Small intestine (tissue), 7 donors: ENCODE measurements at regions not wholly inside any gene's neighbourhood (a gene's known extent, or its start where the extent isn't known, plus 50 kb on each side); places are given as distances from the start of the nearest gene placed in this dataset.
"Not testable (repeated sequence)": the region's sequence is repeated elsewhere in the genome, so short reads cannot be mapped to it uniquely, and the experiment has no call there.

Experiments
- DNase-seq, 2 donors: peaks; one replicate each; pipeline versions ENCODE4 v3.0.0 to v3.0.0-alpha.2; 2013
- FAIRE-seq: peaks from 2 replicates; lab custom pipeline; 2012; peaks lifted over from hg19 to GRCh38; lab: Jason Lieb, UNC
- H3K27ac ChIP-seq, 3 donors: one replicate each; pipeline ENCODE4 v1.5.1; 2013; ENCODE audit warnings: low read length in 2 of 3, mild to moderate bottlenecking in 2 of 3, control low read depth in 1 of 3, inconsistent platforms in 1 of 3, low read depth in 1 of 3, moderate library complexity in 1 of 3
- H3K27me3 ChIP-seq, 3 donors: one replicate each; pipeline ENCODE4 v1.6.1; 2013; ENCODE audit warnings: low read length in 3 of 3, inconsistent platforms in 1 of 3; ENCODE audit not compliant: control insufficient read depth in 3 of 3, insufficient read depth in 3 of 3
- H3K36me3 ChIP-seq, 3 donors: one replicate each; pipeline ENCODE4 v1.6.1; 2013; ENCODE audit warnings: low read length in 3 of 3, inconsistent platforms in 1 of 3, low read depth in 1 of 3, mild to moderate bottlenecking in 1 of 3, moderate library complexity in 1 of 3; ENCODE audit not compliant: control insufficient read depth in 3 of 3, insufficient read depth in 2 of 3
- H3K4me1 ChIP-seq, 3 donors: one replicate each; pipeline ENCODE4 v1.6.1; 2013; ENCODE audit warnings: low read length in 2 of 3, inconsistent platforms in 1 of 3, low read depth in 1 of 3, mild to moderate bottlenecking in 1 of 3, moderate library complexity in 1 of 3; ENCODE audit not compliant: control insufficient read depth in 3 of 3, insufficient read depth in 2 of 3
- H3K4me3 ChIP-seq, 3 donors: one replicate each; pipeline ENCODE4 v1.5.1; 2013; ENCODE audit warnings: low read length in 3 of 3, control low read depth in 1 of 3, inconsistent platforms in 1 of 3, low read depth in 1 of 3, mild to moderate bottlenecking in 1 of 3, moderate library complexity in 1 of 3
- H3K9me3 ChIP-seq, 2 donors: one replicate each; pipeline ENCODE4 v1.6.1; 2013; ENCODE audit warnings: low read depth in 1 of 2, low read length in 1 of 2; ENCODE audit not compliant: control insufficient read depth in 2 of 2, insufficient read depth in 1 of 2
- whole genome bisulfite sequencing, 3 donors: extraction: QIAGEN DNeasy Blood & Tissue Kit; methylation state at CpG; one replicate each; pipeline ENCODE4 v1.1.7; 2013; 5-methylcytosine and 5-hydroxymethylcytosine counted together
- donor health status: healthy with polysubstance abuse.
- donor health status: control.
- donor health status: control.
- donor health status: Bipolar disorder and iron deficiency.
- donor health status: healthy.

DNA sequence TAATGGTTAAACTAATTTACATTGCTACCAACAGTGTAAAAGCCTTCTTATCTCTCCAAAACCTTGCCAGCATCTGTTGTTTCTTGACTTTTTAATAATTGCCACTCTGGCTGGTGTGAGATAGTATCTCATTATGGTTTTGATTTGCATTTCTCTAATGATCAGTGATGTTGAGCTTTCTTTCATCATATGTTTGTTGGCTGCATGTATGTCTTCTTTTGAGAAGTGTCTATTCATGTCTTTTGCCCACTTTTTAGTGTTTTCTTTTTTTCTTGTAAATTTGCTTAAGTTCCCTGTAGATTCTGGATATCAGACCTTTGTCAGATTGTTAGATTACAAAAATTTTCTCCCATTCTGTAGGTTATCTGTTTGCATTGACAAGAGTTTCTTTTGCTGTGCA is 77.0 kb upstream of the MANSC4 start:
- not testable (repeated sequence) for H3K27me3 ChIP-seq, H3K27ac ChIP-seq, H3K4me1 ChIP-seq, DNase-seq, H3K9me3 ChIP-seq, H3K36me3 ChIP-seq, H3K4me3 ChIP-seq, FAIRE-seq

DNA sequence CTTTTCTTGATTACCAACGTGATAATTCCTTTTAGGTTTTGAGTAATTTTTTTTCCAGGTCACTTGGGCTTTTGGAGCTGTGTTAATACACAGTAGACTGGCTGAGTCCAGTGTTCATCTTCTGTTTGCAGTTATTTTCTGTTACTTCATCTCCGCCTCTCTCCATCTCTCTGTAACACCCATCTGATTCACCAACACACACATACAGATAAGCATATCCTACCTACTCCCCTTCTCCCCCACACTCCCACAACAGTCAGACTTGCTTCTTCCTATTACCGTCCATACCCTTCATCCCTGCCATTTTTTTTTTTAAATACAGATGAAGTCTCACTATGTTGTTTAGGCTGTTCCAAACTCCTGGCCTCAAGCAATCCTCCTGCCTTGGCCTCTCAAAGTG is 72.7 kb upstream of the MANSC4 start:
- no peaks in the 10 kb centered on the region for H3K36me3 ChIP-seq
- peaks cover 0 to under 1% of the 10 kb centered on the region in 2 donors for H3K9me3 ChIP-seq
- no peaks in the 10 kb centered on the region for H3K4me1 ChIP-seq
- WGBS, 3 donors: 74 to 84% (median 79%) methylated on average over 3 of the region's 3 CpGs
- no peak overlapping the region for H3K27ac ChIP-seq
- no peak overlapping the region for H3K4me3 ChIP-seq
- no peak for DNase-seq
- FAIRE-seq: no peak
- H3K27me3 ChIP-seq: no peaks in the 10 kb centered on the region
